Stimulated activated CD8-positive, alpha-beta memory T cell treated with anti-CD3 and anti-CD28 coated beads, Interleukin-7, amount 100 ng/mL, for 24 hours (primary cell): ENCODE measurements at regions not wholly inside any gene's neighbourhood (a gene's known extent, or its start where the extent isn't known, plus 50 kb on each side); places are given as distances from the start of the nearest gene placed in this dataset.
"Not testable (repeated sequence)": the region's sequence is repeated elsewhere in the genome, so short reads cannot be mapped to it uniquely, and the experiment has no call there.

ENCODE experiments used
- DNase-seq: peaks from one replicate; pipeline ENCODE4 v3.0.0-alpha.2; 2020; ENCODE audit warnings: low read depth

DNA sequence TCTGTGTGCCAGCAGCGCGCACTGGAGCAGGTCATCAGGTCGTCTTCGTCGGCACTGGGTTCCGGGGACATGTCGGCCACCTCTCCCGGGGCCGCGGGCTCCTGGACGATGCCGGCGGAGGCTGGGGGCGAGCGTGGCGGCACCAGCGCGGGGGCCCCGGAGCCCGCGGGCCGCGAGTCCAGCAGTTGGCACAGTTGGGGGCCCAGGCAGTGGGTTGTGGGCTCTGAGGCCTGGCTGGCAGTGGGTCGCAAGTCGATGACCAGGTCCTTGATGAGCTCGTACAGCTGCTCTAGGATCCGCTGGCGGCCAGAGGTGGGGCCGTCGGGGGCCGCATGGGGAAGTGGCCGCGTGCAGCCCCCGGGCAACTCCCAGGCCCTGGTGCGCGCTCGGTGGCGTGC, 300.5 kb downstream of the CCDC74A start:
- no peak for DNase-seq

DNA sequence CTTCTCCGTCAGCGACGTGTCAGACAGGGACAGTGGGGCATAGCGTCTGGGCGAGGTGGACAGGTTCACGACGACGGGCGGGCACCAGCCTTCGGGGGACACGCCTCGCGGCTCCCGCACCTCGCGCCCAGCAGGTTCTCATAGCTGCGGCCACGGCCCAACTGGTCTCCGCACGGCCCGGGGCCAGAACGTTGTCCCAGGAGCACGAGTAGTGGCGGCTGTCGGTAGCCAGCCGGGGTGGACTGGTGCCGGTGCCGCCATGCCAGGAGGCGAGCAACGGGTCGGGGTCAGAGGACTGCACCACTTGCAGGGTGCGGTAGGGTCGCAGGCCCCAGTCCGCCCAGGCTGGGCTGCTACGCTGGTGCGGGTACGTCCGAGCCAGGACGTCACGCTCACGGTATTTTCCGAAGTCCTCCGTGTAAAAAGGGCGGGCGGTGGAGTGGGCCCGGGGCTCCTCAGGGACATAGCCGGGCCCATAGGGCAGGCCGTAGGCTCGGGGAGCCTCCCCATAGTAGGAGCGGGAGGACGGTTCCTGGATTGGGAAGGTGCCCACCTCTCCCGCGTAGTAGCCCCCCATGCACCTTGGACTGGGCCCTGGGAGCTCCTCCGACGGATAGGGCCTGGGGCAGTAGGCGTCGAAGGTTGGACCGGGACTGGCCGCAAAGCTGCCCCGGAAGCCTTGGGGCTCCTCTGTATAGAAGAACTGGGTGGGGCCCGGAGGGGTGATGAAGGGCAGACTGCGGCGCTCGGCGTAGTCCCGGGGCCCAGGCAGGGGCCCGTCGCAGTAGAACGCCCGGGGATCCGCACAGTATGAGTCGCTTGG, 301.2 kb downstream of the CCDC74A start:
- not testable (repeated sequence) for DNase-seq

DNA sequence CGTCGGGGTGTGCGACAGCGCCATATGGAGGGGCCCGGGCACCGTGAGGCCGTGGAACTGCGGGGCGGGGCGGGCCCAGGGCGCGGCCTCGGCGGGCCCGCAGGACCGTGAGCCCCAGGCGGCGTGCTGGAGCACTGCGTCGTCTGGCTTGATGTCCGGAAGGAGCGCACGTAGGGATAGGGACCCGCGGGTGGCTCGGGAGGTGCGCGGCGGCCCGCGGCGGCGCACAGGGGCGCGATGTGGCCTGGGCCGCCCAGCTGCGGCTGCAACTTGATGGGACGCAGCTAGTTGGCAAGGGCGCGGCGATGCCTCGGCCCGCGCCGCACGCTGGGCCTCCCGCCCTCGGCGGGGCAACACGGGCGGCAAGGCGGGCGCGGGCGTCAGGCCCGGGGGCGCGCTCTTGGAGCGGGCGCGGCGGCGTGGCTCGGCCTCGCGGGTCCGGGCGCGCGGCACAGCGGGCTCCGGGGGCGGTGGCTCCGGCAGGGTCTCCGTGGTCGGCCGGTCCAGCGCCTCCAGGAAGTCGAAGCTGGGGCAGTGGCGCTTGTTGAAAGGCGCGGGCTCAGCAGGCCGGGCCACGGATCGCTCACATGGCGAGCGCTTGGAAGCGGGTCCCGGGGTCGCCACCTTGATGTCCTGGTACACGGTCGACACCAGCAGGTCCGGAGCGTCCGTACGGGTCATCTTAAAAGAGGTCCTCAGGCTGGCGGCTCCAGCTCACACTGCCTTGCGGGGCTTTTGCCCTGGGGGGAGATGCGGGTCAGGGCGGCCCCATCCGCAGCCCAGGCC, 302.0 kb downstream of the CCDC74A start:
- DNase-seq = not testable (repeated sequence)

DNA sequence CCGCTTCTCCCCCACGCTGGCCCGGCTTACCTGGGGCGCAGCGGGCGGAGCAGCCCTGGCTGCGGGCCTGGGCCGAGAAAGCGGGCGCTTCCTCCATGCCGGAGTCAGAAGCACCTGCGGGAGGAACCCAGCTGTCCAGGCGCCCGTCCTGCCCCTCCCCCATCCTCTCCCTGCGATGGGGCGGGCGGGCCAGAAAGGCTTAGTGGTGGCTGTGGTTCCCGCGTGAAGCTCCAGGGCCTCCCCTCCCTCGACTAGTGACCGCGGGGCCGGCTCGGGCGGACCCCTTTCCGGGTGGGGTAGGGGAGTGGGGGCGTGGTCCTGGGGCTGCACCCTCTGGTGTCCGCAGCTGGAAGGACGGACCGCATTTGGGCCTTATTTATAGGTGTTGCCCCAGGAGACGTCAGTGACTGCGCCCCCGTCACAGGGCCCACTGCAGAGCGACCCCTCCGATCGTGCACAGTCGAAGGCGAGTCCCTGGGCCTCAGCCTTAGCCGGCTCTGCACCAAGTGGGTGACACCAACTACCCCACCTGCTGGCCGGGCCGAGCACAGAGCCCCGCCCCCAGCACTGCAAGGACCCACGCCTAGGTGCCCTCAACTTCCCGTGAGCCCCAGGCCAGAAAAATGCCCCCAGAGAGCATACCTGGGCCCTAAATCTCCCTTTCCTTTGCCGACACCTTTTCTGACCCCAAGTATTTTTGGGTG, 302.7 kb downstream of the CCDC74A start:
- not testable (repeated sequence) for DNase-seq

DNA sequence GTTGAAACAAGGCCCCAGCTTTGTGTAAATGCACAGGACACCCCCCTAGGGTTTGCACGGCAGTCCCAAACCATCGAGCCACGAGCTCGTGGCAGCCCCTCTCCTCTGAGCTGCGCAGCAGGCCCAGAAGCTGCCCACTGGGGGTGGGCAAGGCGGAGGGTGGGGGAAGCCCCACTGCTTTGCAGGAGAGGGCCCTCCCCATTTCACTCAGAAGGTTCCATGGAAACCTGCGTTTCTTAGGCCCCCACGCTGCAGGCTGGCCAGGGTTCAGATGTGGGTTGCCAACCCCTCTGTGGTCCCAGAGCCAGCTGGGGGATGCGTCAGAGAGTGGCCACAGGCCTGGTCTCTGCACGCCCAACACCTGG, 303.2 kb downstream of the CCDC74A start:
- DNase-seq = not testable (repeated sequence)

DNA sequence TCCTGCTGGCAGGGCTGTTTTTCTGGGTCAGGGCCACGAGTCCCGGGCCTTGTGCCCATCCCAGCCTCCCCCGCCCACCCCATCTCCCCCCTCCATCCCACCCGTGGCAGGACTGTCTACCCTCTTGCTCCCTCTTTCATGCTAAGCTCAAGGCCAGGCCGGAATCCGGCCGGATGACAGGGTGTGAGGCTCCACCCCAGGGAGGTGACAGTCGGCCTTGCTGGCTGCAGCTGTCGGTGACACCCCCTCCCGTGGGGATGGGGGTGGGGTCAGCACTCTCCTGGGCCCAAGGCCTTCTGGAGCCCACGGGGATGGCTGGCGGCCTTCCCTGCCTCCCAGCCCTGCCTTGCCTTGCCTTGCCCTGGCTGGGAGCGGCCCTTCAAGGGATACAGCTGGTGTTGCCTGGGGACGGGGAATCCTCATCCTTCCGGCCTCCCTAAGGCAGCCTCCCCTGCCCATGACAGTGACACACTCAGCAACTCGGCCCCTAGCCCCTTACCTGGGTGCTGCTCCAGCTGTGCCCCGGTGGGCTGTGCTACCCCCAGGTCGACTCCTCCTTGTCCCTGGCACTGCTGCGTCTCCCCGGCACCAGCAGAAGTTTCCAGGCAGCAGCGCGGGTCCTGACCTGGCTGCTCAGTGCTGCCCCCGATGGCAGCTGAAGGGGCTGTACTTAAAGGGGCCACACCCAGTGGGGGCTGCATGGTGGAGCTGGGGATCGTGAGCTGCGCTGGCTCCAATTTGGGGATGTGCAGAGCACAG, 303.9 kb downstream of the CCDC74A start:
- DNase-seq = not testable (repeated sequence)

DNA sequence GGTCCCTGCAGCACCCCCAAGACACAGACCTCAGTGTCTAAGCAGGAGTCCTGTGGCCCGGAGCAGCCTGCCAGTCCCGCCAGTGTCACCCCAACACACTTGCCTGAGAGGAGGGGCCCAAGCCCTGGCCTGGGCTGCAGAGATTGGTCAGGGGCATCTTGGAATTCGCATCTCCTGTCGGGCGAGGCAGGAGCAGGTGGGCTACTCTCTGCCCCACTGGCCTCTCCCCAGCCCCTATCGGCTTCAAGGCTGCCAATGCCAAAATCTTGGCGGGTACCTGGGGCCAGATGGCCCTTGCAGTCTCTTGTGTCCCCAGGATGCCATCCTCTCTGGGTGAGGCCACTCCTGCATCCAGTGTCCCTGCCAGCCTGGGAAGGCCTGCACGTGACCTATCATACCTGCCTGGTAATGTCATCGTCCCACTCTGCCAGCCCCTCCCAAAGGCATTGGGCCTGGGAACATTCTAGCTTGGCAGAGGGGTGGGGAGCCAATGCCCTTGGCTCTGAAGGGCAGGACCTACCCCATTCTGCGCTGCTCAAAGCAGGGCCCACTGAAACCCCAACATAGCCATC, 304.6 kb downstream of the CCDC74A start:
- DNase-seq = not testable (repeated sequence)

DNA sequence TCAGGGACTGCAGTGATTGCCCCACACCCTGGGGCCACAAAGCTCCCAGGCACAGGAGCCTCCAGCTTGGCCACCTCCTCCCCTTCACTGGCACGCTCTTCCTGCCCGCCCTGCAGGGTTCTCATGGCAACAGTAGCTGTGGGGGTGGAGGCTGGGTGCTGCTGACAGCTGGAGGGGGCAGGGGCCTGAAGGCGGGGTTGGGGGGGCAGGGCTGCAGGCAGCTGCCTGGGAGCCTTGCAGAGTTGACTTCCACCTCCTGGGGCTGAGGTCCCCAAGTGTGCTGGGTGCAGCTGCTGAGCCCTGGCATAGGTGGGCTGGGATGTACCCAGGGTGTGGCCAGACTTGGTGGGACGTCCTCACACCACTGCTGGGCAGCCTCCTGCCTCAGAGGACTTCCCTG, 305.2 kb downstream of the CCDC74A start:
- DNase-seq = not testable (repeated sequence)

DNA sequence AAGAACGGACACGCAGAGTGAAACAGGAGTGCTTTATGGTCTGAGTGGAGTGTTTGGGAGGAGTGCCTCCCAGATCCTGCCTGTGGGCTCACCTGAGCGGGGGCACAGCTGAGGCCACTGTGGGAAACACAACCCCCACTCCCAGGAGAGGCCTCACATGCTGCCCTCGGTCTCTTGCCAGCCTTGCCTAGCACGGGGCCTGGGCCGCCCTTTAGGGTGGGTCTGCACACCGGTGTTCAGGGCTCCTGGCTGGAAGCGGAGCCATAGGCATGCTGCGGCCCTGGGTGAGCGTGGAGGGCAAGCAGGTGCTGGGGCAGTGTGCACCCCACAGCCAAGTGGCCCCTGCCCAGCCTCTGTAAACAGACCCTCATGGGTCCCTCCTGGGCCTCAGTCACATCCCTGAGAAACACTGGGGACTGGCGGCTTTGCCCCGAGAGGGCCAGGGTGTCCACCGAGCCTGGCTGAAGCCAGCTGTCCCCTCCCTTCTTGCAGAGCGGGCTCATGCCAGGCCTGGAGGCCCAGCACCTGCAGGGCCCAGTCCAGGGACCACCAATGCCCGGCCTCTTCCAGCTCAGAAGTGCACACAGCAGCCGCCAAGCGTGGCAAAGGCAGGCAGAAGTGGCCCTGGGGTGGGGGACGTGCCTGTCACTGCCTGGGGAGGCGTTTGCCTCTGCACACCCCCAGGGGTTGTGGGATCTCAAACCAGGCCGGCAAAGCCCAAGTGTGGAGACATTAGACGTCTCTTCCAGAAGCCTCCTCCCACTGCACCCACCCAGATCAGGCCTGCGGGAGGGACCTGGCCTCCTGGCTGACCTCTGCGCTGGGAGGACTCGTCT, 305.9 kb downstream of the CCDC74A start:
- DNase-seq = not testable (repeated sequence)

DNA sequence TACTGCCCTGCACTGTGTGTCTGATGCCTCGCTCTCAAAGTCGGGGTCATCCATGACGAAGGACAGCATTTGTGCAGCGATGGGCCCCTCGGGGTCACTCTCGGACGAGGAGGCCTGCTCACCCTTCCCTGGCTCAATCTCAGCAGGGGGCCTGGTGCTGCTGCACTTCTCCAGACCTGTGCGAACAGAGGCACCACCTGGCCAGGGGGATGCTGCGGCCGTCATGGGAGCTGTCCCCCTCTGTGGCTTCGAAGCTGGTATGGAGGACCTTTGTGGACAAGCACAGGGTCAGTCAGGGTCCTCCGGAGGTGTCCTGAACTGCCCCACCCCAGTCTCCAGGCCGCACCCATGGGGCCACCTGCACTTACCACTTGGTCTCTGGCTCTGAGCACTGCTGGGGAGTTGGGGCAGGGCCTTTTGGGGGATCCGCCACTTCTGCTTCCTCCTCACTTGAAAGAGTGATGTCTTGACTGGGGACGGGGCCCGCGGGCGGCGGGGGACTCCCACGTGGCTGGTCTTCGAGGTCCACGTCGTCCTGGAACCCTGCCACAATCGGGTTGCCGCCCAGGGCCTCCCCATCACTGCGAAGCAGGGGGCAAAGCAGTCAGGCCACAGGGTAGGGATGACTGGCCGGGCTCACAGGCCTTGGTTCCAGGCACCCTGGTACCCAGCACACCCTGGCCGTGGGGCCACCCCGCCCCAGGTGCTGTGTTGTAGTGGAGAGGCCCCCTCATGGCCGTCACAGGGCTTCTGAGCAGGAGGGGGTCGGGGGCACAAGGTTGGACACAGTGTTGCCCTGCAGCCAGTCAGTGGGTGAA, 306.7 kb downstream of the CCDC74A start:
- not testable (repeated sequence) for DNase-seq

DNA sequence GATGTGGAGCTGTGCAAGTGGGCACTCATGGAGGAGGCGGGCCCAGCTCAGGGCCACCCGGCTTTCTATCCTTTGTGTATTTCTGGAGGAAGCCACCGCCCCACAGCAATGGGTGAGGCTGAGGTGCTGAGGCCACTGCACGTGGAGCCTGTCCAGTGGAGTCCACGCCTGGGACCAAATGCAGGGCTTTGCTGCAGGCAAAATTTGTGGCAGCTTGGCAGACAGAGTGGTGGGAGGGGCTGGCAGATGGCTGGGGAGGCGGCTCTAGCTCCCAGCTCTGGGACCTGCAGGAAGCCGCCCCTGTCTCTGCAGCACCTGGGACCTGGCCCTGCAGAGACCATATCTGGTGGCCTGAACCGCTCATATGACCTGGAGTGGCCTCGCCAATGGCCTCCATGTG, 307.3 kb downstream of the CCDC74A start:
- not testable (repeated sequence) for DNase-seq

DNA sequence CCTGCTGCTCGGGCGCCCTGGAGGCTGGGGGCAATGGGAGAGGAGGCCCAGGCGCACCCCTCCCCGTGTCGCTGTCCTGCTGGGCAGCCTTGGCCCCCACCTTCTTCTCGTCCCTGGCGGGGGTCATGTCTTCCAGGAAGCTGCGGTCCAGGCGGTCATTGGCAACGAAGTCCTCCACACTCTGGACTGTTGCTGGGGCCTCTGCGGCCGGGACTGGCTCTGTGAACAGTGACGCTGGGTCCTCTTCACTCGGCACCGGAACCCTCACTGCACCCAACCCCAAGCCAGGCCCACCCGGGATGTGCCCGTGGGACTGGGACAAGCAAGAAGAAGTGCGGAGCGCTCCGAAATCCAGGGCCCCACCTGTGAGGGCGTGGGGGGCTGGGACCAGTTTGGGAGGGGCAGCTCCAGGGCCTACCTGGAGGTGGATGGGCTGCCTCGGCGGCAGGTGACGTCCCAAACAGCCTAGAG, 308.0 kb downstream of the CCDC74A start:
- DNase-seq = no peak

DNA sequence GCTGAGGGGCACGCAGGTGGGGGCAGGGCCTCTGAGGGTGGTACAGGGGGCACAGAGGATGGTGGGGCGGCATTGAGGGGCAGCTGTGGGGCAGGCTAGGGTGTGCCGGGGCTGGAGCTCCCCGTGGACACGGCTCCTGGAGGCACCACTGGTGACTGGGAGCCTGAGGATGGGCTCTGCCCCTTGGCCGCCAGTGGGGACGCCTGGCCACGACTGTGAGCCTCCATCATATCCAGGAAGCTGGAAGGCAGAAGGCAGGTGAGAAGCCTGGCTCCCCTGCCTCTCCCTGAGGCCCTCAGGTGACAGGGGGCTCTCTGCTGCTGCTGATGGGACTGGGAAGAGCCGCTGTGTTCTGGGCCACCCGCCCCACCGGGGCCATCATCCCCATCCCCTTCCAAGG, 308.4 kb downstream of the CCDC74A start:
- not testable (repeated sequence) for DNase-seq

DNA sequence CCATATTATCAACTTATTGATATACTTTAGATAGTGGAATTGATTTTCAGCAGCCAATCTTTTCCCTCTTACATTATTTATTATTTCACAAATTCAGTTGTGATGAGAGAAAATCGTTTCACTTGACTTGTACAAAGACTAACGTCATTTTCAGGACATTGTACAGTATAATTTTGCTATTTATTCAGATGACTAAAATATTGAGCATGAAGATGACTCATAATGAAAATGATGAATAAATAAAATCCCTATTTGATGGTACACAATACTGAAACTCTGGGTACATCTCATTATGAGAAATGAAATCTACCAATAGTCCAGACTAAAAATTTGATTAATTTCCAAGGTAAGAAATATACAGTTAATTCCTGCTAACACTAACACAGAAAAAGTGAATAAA, 316.4 kb downstream of the CCDC74A start:
- DNase-seq = not testable (repeated sequence)

DNA sequence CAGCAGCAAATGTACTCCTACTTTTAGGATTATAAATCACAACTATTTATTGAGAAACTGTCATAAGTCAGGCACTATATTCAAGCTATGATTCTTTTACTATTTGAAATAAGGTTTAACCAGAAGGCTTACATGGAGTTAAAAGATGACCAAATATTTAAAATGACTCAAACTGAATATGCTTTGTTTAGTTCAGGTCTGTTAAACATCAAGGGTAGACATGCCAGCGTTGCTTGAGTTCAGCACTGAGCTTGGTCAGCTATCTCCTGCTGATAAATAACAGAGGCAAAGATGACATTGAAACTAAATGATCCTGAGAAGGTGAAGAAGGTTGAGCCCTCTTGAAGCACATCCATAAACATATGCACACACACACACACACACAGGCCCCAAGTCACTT, 305.6 kb downstream of the ANKRD30BL start:
- not testable (repeated sequence) for DNase-seq

DNA sequence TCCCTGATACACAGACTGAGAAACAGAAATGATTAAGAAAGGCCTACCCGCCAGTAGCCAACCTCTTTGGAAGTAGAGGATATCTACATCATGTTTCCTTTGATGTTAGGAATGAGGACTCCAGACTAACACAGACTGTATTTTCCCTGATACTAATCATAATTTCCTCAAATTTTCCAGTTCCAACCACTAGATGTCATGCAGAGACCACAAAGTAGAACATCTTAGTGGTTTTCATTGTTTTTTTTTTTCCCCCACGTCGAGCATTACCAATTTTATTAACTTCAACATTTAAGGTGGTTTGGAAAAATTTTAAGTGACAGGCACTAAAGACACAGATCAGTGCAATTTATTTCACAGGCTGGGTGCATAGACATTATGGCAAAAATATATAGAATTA, 303.6 kb downstream of the ANKRD30BL start:
- not testable (repeated sequence) for DNase-seq
